HG02840 (cell line): ENCODE measurements at regions not wholly inside any gene's neighbourhood (a gene's known extent, or its start where the extent isn't known, plus 50 kb on each side); places are given as distances from the start of the nearest gene placed in this dataset.

ENCODE experiments used
- ATAC-seq: cut with Tn5 transposase; IDR thresholded peaks from one replicate; pipeline ENCODE4 v1.9.1; 2021; ENCODE audit warnings: mild to moderate bottlenecking, moderate library complexity, moderate number of reproducible peaks; ENCODE audit not compliant: unreplicated experiment, low FRiP score

- ATAC-seq: no peak
Measured at GRCh38 chr1:229114315-229114714, 156.6 kb upstream of the RAB4A start.

GRCh38 chr1:229114850-229115365 lies 156.0 kb upstream of the RAB4A start:
- ATAC-seq: no peak

DNA sequence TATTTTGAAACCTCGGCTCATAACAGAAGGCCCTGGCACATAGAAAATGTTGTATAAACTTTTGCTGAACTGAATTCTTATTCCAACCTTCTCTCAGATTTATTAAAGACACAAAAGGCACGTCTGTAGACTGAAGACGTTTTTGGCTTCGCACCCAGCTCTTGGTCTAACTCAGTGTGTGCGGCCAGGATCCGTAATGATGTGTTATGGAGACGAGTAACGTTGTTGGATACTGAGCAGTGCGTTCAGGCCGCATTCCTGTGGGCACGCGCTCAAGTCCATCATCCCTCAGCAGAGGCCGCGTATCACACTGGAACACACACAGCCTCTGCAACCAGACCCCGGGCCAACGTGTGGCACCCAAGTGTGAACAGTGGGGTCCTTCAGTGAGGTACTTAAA lies 154.8 kb upstream of the RAB4A start:
- no peak for ATAC-seq

GRCh38 chr1:229117664-229118300 lies 153.1 kb upstream of the RAB4A start:
- ATAC-seq: no peak

DNA sequence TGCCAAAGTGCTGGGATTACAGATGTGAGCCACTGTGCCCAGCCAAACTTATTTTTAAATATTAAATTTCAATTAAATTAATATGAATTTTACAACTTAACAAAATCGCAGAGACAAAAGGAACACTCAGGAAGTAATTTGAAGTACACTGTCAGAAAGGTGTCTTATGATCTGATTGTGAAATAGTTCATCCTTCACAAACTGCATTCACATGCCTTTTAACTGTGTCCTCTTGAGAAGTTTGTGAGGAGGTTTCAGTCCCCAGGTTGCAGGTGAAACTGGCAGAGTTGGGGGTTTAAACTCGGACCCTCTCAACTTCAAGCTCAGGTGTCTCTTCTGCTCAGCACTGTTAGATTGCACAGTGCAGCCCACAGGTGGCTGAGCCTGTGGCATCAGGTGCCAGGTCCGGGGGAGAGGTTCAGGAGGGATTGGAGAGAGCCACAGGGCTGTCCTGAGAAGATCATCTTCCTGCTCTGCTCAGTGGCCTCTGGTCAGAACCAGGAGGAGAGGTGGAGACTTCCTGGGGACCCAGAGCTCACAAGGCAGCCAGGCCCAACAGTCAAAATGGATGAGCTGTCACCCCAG lies 152.3 kb upstream of the RAB4A start:
- ATAC-seq: no peak

GRCh38 chr1:229119161-229119560 lies 151.8 kb upstream of the RAB4A start:
- ATAC-seq: no peak

DNA sequence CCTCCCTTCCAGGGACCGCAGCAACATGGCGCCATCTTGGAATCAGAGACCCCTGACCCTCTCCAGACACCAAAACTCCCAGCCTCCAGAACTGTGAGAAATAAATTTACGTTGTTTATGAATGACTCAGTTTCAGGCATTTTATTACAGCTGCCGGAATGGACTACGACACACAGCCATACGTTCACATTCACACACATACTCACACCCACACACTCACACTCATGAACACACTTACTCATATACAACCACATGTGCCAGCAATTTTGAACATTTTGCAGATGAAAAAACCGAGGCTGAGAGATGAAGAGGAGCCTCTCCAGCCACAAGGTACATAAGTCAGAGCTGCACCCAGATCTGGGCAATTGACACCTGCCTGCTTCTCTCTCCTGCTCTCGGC lies 151.0 kb upstream of the RAB4A start:
- no peak for ATAC-seq

DNA sequence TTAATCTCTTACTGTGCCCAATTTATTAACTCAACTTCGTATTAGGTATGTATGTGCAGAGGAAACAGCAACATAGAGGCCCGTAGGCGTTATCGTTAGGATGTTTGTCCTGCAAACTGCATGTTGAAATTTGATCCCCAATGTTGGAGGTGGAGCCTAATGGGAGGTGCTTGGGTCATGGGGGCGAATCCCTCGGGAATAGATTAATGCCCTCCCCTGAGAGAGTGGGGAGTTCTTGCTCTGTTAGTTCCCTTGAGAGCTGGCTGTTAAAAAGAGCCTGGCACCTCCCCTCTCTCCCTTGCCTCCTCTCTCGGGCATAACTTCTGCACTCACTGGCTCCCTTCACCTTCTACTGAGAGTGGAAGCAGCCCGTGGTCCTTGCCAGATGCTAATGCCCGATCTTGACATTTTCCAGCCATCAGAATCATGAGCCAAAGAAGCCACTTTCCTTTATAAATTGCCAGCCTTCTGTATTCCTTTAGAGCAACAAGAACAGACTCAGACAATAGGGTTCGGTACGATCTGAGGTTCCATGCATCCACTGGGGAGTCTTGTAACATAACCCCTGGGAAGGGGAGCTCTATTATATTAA lies 149.0 kb upstream of the RAB4A start:
- no peak for ATAC-seq

- no peak for ATAC-seq
Measured at GRCh38 chr1:229122606-229123005, 148.3 kb upstream of the RAB4A start.

GRCh38 chr1:229124116-229124515 lies 146.8 kb upstream of the RAB4A start:
- no peak for ATAC-seq

GRCh38 chr1:229124520-229125124 lies 146.3 kb upstream of the RAB4A start:
- no peak for ATAC-seq

DNA sequence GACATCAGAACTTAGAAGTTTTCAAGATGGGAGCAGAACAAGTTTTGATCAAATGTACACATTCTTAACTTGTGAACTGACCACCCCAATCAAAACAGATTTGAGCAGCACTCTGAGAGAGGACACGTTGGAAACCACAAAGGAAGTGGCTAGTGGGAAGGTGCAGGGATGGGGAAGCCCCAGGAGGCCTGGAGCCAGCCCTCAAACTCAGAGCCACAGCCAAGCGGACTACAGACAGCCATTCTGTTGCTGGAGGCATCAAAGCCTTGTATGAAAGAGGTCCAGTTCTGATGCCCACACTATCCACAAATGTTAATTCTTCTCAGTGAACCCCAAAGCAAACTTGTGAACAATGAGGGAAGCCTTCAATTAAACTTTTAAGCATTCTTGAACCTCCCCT lies 143.6 kb upstream of the RAB4A start:
- no peak for ATAC-seq

- ATAC-seq: no peak
Measured at GRCh38 chr1:229128066-229128608, 142.8 kb upstream of the RAB4A start.

GRCh38 chr1:229129301-229130027 lies 141.4 kb upstream of the RAB4A start:
- ATAC-seq: no peak

GRCh38 chr1:229130028-229130668 lies 140.8 kb upstream of the RAB4A start:
- ATAC-seq: no peak

GRCh38 chr1:229131243-229132105 lies 139.4 kb upstream of the RAB4A start:
- no peak for ATAC-seq

DNA sequence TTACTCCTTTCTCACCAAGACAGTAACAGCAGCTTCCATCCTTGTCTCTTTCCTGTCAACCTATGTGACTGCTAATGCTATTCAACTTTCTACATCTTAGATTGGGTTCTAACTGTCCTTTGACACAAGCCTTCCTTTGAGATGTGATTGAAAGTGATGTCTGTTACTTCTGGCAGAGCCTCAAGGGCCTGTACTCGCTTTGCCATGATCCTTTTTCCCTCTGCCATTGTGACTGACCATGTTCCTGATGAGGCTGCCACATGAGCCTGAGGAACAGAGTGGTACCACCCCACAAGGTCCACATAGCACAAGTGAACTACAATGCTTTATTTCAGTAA lies 138.8 kb upstream of the RAB4A start:
- no peak for ATAC-seq

- ATAC-seq: no peak
Measured at GRCh38 chr1:229132706-229133105, 138.2 kb upstream of the RAB4A start.

DNA sequence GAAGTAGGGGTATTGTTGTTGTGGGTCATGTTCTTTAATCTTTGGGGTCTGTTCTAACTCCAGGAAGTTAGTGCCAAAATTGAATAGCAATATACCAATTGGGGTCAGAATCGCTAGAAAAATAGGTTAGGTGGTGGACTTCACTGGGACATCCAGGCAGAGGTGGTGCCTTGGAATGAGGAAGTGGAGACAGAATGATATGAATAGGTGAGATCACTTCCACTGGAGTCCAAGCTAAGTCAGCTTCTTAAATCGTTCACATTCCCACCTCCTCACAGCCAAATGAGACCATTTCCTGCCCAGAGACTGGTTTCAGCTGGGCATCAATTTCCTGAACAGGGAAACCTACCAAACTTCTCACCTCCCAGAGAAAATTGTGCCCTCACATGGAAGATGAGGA lies 137.8 kb upstream of the RAB4A start:
- ATAC-seq: no peak
